KMS-11 (cell line): ENCODE measurements at regions not wholly inside any gene's neighbourhood (a gene's known extent, or its start where the extent isn't known, plus 50 kb on each side); places are given as distances from the start of the nearest gene placed in this dataset.

ENCODE experiments used
- H2AFZ ChIP-seq: fragments of 200-600 bp; sonication (generic); 2 replicates; pipeline ENCODE4 v1.6.1; 2016; ENCODE audit warnings: antibody characterized with exemption, mixed run types, low read depth
- H3K27ac ChIP-seq: fragments of 200-600 bp; sonication (generic); 2 replicates; pipeline ENCODE4 v1.6.1; 2016; ENCODE audit warnings: mild to moderate bottlenecking, mixed run types
- H3K27me3 ChIP-seq: fragments of 200-600 bp; sonication (generic); 2 replicates; pipeline ENCODE4 v1.6.1; 2017; ENCODE audit warnings: mild to moderate bottlenecking, low read depth, mixed run types, moderate library complexity; ENCODE audit not compliant: insufficient read depth
- H3K36me3 ChIP-seq: fragments of 200-600 bp; sonication (generic); 2 replicates; pipeline ENCODE4 v1.6.1; 2017; ENCODE audit warnings: mild to moderate bottlenecking, mixed run types; ENCODE audit not compliant: insufficient read depth
- H3K4me1 ChIP-seq: fragments of 200-600 bp; sonication (generic); 2 replicates; pipeline ENCODE4 v1.6.1; 2016; ENCODE audit warnings: mild to moderate bottlenecking, low read depth, mixed run types; ENCODE audit not compliant: poor library complexity, severe bottlenecking
- H3K4me2 ChIP-seq: fragments of 200-600 bp; sonication (generic); 2 replicates; pipeline ENCODE4 v1.7.0; 2016; ENCODE audit warnings: mild to moderate bottlenecking, mixed run types
- H3K4me3 ChIP-seq: fragments of 200-600 bp; sonication (generic); IDR thresholded peaks from 2 replicates; pipeline ENCODE4 v1.6.1; 2017; ENCODE audit warnings: low read depth, low read length, mixed read lengths; ENCODE audit not compliant: insufficient read depth
- H3K79me2 ChIP-seq: fragments of 200-600 bp; sonication (generic); 2 replicates; pipeline ENCODE4 v1.6.1; 2016; ENCODE audit warnings: low read depth, mixed run types; ENCODE audit not compliant: insufficient read depth
- H3K9ac ChIP-seq: fragments of 200-600 bp; sonication (generic); 2 replicates; pipeline ENCODE4 v1.6.1; 2016; ENCODE audit warnings: mild to moderate bottlenecking, mixed run types
- H4K20me1 ChIP-seq: fragments of 200-600 bp; sonication (generic); 2 replicates; pipeline ENCODE4 v1.6.1; 2016; ENCODE audit warnings: mild to moderate bottlenecking, mixed run types; ENCODE audit not compliant: insufficient read depth
- TF ChIP-seq, protein P1 (sequence below): fragments of 200-600 bp; sonication (generic); conservative IDR thresholded peaks from 2 replicates; pipeline ENCODE4 v1.6.1; 2017; ENCODE audit warnings: low read depth, mild to moderate bottlenecking, antibody characterized with exemption, low read length, moderate library complexity, mixed read lengths

DNA sequence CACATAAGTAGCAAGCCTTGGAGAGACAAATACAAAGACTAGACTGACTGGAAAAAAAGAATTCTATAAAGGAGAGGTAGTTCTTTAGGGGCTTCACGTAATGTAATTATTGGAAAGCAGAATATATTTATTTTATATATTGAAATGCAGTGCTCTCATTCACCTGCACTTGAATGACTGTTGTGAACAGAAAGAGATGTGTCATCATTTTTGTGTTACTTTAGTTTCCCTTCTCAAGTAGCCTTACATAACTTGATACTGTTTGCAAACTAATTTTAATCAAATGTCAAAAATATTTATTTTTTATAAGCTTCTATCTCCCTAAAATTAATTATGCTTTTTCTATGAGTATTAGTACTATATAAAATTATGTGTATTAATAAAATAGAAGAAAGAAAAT, 691.1 kb upstream of the FTMT start:
- H2AFZ ChIP-seq, result no peak overlapping the region
- no peaks in the 10 kb centered on the region for H4K20me1 ChIP-seq
- no peak overlapping the region for H3K4me2 ChIP-seq
- H3K27ac ChIP-seq, result no peak overlapping the region
- TF ChIP-seq, protein P1, sequence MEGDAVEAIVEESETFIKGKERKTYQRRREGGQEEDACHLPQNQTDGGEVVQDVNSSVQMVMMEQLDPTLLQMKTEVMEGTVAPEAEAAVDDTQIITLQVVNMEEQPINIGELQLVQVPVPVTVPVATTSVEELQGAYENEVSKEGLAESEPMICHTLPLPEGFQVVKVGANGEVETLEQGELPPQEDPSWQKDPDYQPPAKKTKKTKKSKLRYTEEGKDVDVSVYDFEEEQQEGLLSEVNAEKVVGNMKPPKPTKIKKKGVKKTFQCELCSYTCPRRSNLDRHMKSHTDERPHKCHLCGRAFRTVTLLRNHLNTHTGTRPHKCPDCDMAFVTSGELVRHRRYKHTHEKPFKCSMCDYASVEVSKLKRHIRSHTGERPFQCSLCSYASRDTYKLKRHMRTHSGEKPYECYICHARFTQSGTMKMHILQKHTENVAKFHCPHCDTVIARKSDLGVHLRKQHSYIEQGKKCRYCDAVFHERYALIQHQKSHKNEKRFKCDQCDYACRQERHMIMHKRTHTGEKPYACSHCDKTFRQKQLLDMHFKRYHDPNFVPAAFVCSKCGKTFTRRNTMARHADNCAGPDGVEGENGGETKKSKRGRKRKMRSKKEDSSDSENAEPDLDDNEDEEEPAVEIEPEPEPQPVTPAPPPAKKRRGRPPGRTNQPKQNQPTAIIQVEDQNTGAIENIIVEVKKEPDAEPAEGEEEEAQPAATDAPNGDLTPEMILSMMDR, result no peak
- H3K36me3 ChIP-seq, result no peaks in the 10 kb centered on the region
- H3K4me3 ChIP-seq, result no peak overlapping the region
- no peaks in the 10 kb centered on the region for H3K4me1 ChIP-seq
- H3K79me2 ChIP-seq, result no peaks in the 10 kb centered on the region
- H3K27me3 ChIP-seq, result no peaks in the 10 kb centered on the region
- no peak overlapping the region for H3K9ac ChIP-seq

DNA sequence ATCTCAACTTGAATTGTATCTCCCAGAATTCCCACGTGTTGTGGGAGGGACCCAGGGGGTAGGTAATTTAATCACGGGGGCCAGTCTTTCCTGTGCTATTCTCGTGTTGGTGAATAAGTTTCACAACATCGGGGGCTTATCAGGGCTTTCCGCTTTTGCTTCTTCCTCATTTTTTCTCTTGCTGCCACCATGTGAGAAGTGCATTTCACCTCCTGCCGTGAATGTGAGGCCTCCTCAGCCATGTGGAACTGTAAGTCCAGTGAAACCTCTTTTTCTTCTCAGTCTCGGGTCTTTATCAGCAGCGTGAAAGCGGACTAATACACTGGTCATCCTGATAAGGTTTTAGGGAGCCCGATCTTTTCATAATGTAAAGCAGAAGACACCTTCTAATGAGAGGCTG, 687.0 kb upstream of the FTMT start:
- Histone ChIP-seq H4K20me1 (no peaks in the 10 kb centered on the region), H3K4me1 (no peaks in the 10 kb centered on the region), H3K9ac (no peak overlapping the region), H3K36me3 (no peaks in the 10 kb centered on the region), H3K27me3 (no peaks in the 10 kb centered on the region), H3K79me2 (no peaks in the 10 kb centered on the region), H3K4me3 (no peak overlapping the region), H2AFZ (no peak overlapping the region), H3K27ac (no peak overlapping the region), H3K4me2 (no peak overlapping the region)
- TF ChIP-seq, protein P1, result no peak

DNA sequence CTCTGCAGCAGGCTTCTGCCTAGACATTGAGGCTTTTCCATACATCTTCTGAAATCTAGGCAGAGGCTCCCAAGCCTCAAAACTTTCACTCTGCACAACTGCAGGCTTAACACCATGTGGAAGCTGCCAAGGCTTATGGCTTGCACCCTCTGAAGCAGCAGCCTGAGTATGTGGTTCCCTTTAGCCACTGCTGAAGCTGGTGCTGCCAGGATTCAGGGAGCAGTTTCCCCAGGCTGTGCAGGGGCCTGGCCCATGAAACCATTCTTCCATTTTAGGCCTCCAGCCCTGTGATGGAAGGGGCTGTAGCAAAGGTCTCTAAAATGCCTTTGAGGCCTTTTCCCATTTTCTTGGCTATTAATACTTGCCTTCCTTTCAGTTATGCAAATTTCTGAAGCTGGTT, 680.3 kb upstream of the FTMT start:
- no peak overlapping the region for H3K9ac ChIP-seq
- H4K20me1 ChIP-seq, result no peaks in the 10 kb centered on the region
- H3K4me2 ChIP-seq, result no peak overlapping the region
- H3K4me1 ChIP-seq, result no peaks in the 10 kb centered on the region
- H3K27me3 ChIP-seq, result no peaks in the 10 kb centered on the region
- H3K36me3 ChIP-seq, result no peaks in the 10 kb centered on the region
- H3K79me2 ChIP-seq, result no peaks in the 10 kb centered on the region
- H3K27ac ChIP-seq, result no peak overlapping the region
- no peak overlapping the region for H3K4me3 ChIP-seq
- TF ChIP-seq, protein P1, result no peak
- H2AFZ ChIP-seq, result no peak overlapping the region

DNA sequence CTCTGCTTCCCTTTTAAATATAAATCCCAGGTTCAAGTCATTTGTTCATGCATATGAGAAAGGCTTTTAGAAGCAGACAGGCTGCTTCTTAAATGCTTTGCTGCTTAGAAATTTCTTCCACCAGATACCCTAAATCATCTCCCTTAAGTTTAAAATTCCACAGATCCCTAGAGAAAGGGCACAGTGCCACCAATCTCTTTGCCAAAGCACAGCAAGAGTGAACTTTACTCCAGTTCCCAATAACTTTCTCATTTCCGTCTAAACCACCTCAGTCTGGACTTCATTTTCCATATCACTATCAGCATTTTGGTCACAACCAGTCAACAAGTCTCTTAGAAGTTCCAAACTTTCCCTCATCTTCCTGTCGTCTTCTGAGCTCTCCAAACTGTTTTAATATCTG, 679.8 kb upstream of the FTMT start:
- Histone ChIP-seq H4K20me1 (no peaks in the 10 kb centered on the region), H3K27me3 (no peaks in the 10 kb centered on the region), H3K4me2 (no peak overlapping the region), H3K79me2 (no peaks in the 10 kb centered on the region), H3K4me3 (no peak overlapping the region), H3K36me3 (no peaks in the 10 kb centered on the region), H3K27ac (no peak overlapping the region), H3K4me1 (no peaks in the 10 kb centered on the region), H2AFZ (no peak overlapping the region), H3K9ac (no peak overlapping the region)
- TF ChIP-seq, protein P1, result no peak

DNA sequence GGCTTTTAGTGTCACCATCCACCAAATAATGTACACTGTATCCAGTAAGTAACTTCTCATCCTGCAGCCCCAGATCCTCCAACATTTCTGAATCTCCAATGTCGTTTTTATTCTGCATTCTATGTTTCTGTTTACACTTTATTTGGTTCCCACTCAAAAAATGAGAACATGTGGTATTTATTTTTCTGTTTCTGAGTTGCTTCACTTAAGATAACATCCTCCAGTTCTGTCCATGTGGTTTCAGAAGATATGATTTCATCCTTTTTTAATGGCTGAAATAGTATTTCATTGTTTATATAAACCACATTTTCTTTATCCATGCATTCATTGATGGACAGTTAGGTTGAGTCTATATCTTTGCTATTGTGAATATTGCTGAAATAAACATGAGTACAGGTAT, 677.3 kb upstream of the FTMT start:
- Histone ChIP-seq H3K4me1 (no peaks in the 10 kb centered on the region), H3K27ac (no peak overlapping the region), H4K20me1 (no peaks in the 10 kb centered on the region), H2AFZ (no peak overlapping the region), H3K36me3 (no peaks in the 10 kb centered on the region), H3K9ac (no peak overlapping the region), H3K27me3 (no peaks in the 10 kb centered on the region), H3K79me2 (no peaks in the 10 kb centered on the region), H3K4me3 (no peak overlapping the region), H3K4me2 (no peak overlapping the region)
- TF ChIP-seq, protein P1, result no peak
